Stomach (tissue), 8 donors: ENCODE measurements at regions not wholly inside any gene's neighbourhood (a gene's known extent, or its start where the extent isn't known, plus 50 kb on each side); places are given as distances from the start of the nearest gene placed in this dataset.
"Not testable (repeated sequence)": the region's sequence is repeated elsewhere in the genome, so short reads cannot be mapped to it uniquely, and the experiment has no call there.

Experiments
- DNase-seq, 2 donors: peaks; one replicate each; pipeline versions ENCODE4 v3.0.0 to v3.0.0-alpha.2; 2013 to 2019
- H3K27ac ChIP-seq, 5 donors: fragments of 200-600 bp in 4 of 5; sonication (generic) in 4 of 5; one replicate each; pipeline ENCODE4 v1.5.1; 2013 to 2019; ENCODE audit warnings: mild to moderate bottlenecking in 1 of 5, moderate library complexity in 1 of 5
- H3K27me3 ChIP-seq, 3 donors: fragments of 200-600 bp; sonication (generic); one replicate each; pipeline ENCODE4 v1.5.1; 2017 to 2019; ENCODE audit warnings: mixed run types in 1 of 3
- H3K36me3 ChIP-seq, 4 donors: fragments of 200-600 bp; sonication (generic); 1 replicate in 3 of 4; 2 replicates in 1 of 4; pipeline ENCODE4 v1.5.1; 2016 to 2019
- H3K4me1 ChIP-seq, 4 donors: fragments of 200-600 bp; sonication (generic); one replicate each; pipeline ENCODE4 v1.5.1; 2016 to 2019
- H3K4me3 ChIP-seq, 4 donors: fragments of 200-600 bp; sonication (generic) in 3 of 4; one replicate each; pipeline ENCODE4 v1.5.1; 2016 to 2019; ENCODE audit warnings: mild to moderate bottlenecking in 1 of 4
- H3K9me3 ChIP-seq, 4 donors: fragments of 200-600 bp; sonication (generic); one replicate each; pipeline ENCODE4 v1.5.1; 2016 to 2019
- WGBS, 5 donors: extraction: QIAGEN DNeasy Blood & Tissue Kit in 3 of 5; methylation state at CpG; one replicate each; pipeline versions ENCODE4 v1.1.5 to v1.1.7; 2013 to 2018; 5-methylcytosine and 5-hydroxymethylcytosine counted together
- intact Hi-C: fragments of 100-400 bp; cut with DNase I; formaldehyde crosslinking; loops from one replicate; pipeline ENCODE4 v1.15.1; 2023; ENCODE audit warnings: low total_unique reads
- donor health status: healthy with polysubstance abuse.
- donor health status: Bipolar disorder and iron deficiency.
- donor health status: healthy.

DNA sequence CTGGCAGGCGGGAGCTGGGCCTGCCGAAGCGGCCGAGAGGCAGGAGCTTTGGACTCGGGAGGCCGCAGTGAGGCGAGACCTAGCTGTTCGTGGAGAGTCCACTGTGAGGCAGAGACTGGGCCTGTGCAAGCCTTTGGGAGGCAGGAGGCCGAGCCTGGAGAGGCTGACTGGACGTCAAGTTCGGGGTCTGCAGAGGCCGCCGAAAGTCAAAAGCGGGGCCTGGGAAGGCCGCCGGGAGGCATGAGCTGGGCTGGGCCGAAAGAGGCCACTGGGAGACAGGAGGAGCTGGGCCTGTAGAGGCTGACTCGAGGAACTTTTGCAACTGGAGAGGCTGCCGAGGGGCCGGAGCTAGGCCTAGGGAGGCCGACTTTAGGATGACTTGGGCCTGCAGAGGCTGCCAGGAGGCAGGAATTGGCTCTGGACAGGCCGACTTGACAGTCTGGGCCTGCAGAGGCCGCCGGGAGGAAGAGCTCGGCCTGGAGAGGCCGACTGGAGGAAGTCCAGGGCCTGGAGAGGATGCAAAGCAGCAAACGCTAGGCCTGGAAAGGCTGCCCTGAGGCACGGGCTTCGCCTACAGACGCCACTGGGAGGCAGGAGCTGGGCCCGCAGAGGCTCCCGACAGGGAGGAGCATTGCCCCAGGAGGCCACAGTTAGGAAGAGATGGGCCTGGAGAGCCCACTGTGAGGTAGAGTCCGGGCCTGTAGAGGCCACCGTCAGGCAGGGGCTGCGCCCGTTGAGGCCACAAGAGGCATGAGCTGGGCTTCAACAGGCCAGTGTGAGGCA, 304.0 kb downstream of the ZNF479 start:
- H3K4me1 ChIP-seq, H3K27ac ChIP-seq, intact Hi-C loops, H3K27me3 ChIP-seq, DNase-seq, H3K4me3 ChIP-seq, H3K36me3 ChIP-seq: not testable (repeated sequence)
- 85 to 90% (median 89%) methylated on average over 23 to 36 of the region's 36 CpGs for WGBS, 5 donors
- H3K9me3 ChIP-seq: peaks cover 0 to 72% (median 40%) of the 10 kb centered on the region in 4 donors

DNA sequence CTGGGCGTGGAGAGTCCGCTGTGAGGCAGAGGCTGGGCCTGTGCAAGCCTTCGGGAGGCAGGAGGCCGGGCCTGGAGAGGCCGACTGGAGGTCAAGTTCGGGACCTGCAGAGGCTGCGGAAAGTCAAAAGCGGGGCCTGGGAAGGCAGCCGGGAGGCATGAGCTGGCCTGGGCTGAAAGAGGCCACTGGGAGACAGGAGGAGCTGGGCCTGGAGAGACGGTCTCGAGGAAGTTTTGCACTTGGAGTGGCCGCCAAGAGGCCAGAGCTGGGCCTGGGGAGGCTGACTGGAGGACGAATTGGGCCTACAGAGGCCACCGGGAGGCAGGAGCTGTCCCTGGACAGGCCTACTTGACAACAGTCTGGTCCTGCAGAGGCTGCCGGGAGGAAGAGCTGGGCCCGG, 304.7 kb downstream of the ZNF479 start:
- H3K4me1 ChIP-seq, H3K4me3 ChIP-seq, H3K27me3 ChIP-seq, H3K27ac ChIP-seq, intact Hi-C loops, DNase-seq, H3K36me3 ChIP-seq: not testable (repeated sequence)
- 76 to 87% (median 83%) methylated on average over 7 to 16 of the region's 16 CpGs for WGBS, 5 donors
- H3K9me3 ChIP-seq: peaks cover 0 to 70% (median 42%) of the 10 kb centered on the region in 4 donors

- H3K27me3 ChIP-seq, H3K27ac ChIP-seq, intact Hi-C loops, H3K4me3 ChIP-seq, H3K36me3 ChIP-seq, H3K4me1 ChIP-seq, DNase-seq: not testable (repeated sequence)
- peaks cover 0 to 64% (median 39%) of the 10 kb centered on the region in 4 donors for H3K9me3 ChIP-seq
- 83 to 96% (median 95%) methylated on average over 1 to 18 of the region's 19 CpGs for WGBS, 5 donors
These were observed 305.7 kb downstream of the ZNF479 start for GRCh38 chr7:56826556-56826955.

GRCh38 chr7:56825756-56826540, 306.3 kb downstream of the ZNF479 start:
- WGBS, 5 donors: 88 to 92% (median 89%) methylated on average over 10 to 29 of the region's 38 CpGs
- H3K36me3 ChIP-seq: not testable (repeated sequence)

DNA sequence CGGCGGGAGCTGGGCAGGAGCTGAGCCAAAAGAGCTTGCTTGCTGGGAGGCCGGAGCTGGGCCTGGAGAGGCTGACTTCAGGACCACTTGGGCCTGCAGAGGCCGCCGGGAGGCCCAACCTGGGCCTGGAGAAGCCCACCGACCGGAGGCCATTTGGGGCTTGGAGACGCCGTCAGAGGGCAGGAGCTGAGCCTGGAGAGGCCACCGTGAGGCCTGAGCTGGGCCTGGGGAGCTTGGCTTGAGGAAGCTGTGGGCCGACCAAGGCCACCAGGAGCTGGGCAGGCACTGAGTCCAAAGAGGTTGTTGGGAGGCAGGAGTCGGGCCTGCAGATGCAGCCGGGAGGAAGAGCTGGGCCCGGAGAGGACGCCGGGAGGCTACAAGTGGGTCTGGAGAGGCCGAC, 307.1 kb downstream of the ZNF479 start:
- 84 to 97% (median 92%) methylated on average over 5 to 14 of the region's 17 CpGs for WGBS, 5 donors
- H3K4me1 ChIP-seq, intact Hi-C loops, H3K4me3 ChIP-seq, H3K36me3 ChIP-seq, H3K27ac ChIP-seq, DNase-seq, H3K27me3 ChIP-seq: not testable (repeated sequence)
- peaks cover 0 to 60% (median 39%) of the 10 kb centered on the region in 4 donors for H3K9me3 ChIP-seq

More at GRCh38 chr7:56825756-56826540, 306.3 kb downstream of the ZNF479 start:
- H3K9me3 ChIP-seq: peaks cover 0 to 64% (median 39%) of the 10 kb centered on the region in 4 donors
- H3K4me1 ChIP-seq, H3K27me3 ChIP-seq, H3K4me3 ChIP-seq, H3K27ac ChIP-seq, intact Hi-C loops, DNase-seq: not testable (repeated sequence)

DNA sequence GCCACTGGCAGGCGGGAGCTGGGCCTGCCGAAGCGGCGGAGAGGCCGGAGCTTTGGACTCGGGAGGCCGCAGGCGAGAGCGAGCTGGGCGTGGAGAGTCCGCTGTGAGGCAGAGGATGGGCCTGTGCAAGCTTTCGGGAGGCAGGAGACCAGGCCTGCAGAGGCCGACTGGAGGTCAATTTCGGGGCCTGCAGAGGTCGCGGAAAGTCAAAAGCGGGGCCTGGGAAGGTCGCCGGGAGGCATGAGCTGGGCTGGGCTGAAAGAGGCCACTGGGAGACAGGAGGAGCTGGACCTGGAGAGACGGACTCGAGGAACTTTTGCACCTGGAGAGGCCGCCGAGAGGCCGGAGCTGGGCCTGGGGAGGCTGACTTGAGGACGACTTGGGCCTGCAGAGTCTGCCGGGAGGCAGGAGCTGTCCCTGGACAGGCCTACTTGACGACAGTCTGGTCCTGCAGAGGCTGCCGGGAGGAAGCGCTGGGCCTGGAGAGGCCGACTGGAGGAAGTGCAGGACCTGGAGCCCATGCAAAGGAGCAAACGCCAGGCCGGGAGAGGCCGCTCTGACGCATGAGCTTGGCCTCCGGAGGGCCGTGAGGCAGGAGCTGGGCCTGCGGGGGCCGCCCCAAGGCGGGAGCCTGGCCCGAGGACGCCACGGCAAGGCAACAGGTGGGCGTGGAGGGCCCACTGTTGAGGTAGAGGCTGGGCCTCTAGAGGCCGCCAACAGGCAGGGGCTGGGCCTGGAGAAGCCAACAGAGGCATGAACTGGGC, 308.2 kb downstream of the ZNF479 start:
- DNase-seq, H3K27me3 ChIP-seq, H3K36me3 ChIP-seq, intact Hi-C loops, H3K27ac ChIP-seq, H3K4me1 ChIP-seq, H3K4me3 ChIP-seq: not testable (repeated sequence)
- 88 to 92% (median 91%) methylated on average over 4 to 30 of the region's 44 CpGs for WGBS, 5 donors
- peaks cover 0 to 56% (median 37%) of the 10 kb centered on the region in 4 donors for H3K9me3 ChIP-seq

- DNase-seq, H3K4me3 ChIP-seq, H3K4me1 ChIP-seq, H3K27ac ChIP-seq, H3K27me3 ChIP-seq, intact Hi-C loops, H3K36me3 ChIP-seq: not testable (repeated sequence)
- peaks cover 0 to 50% (median 29%) of the 10 kb centered on the region in 4 donors for H3K9me3 ChIP-seq
- WGBS, 5 donors: 83 to 100% (median 85%) methylated on average over 3 to 12 of the region's 15 CpGs
These were observed 309.0 kb downstream of the ZNF479 start for GRCh38 chr7:56823231-56823630.

DNA sequence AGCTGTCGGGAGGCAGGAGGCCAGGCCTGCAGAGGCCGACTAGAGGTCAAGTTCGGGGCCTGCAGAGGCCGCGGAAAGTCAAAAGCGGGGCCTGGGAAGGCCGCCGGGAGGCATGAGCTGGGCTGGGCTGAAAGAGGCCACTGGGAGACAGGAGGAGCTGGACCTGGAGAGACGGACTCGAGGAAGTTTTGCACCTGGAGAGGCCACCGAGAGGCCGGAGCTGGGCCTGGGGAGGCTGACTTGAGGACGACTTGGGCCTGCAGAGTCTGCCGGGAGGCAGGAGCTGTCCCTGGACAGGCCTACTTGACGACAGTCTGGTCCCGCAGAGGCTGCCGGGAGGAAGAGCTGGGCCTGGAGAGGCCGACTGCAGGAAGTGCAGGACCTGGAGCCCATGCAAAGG, 310.1 kb downstream of the ZNF479 start:
- H3K27me3 ChIP-seq, H3K27ac ChIP-seq, DNase-seq, H3K4me1 ChIP-seq, intact Hi-C loops, H3K36me3 ChIP-seq, H3K4me3 ChIP-seq: not testable (repeated sequence)
- H3K9me3 ChIP-seq: peaks cover 0 to 41% (median 21%) of the 10 kb centered on the region in 4 donors
- WGBS, 5 donors: 82 to 93% (median 91%) methylated on average over 6 to 9 of the region's 18 CpGs; no CpG with 5 or more reads in 1 of the 5 donors

GRCh38 chr7:56821561-56821960, 310.7 kb downstream of the ZNF479 start:
- intact Hi-C loops, DNase-seq, H3K36me3 ChIP-seq, H3K27ac ChIP-seq, H3K27me3 ChIP-seq, H3K4me3 ChIP-seq, H3K4me1 ChIP-seq: not testable (repeated sequence)
- 93 to 96% (median 93%) methylated on average over 2 to 12 of the region's 20 CpGs; no CpG with 5 or more reads in 2 of the 5 donors for WGBS, 5 donors
- H3K9me3 ChIP-seq: peaks cover 0 to 38% (median 22%) of the 10 kb centered on the region in 4 donors

- H3K4me1 ChIP-seq, DNase-seq, intact Hi-C loops, H3K36me3 ChIP-seq, H3K27me3 ChIP-seq, H3K4me3 ChIP-seq, H3K27ac ChIP-seq: not testable (repeated sequence)
- 86 to 100% (median 88%) methylated on average over 8 to 14 of the region's 22 CpGs for WGBS, 5 donors
- peaks cover 0 to 26% (median 11%) of the 10 kb centered on the region in 4 donors for H3K9me3 ChIP-seq
These were observed 314.0 kb downstream of the ZNF479 start for GRCh38 chr7:56818261-56818660.

DNA sequence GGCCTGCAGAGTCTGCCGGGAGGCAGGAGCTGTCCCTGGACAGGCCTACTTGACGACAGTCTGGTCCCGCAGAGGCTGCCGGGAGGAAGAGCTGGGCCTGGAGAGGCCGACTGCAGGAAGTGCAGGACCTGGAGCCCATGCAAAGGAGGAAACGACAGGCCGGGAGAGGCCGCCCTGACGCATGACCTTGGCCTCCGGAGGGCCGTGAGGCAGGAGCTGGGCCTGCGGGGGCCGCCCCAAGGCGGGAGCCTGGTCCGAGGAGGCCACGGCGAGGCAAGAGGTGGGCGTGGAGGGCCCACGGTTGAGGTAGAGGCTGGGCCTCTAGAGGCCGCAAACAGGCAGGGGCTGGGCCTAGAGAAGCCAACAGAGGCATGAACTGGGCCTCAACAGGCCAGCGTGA, 317.3 kb downstream of the ZNF479 start:
- intact Hi-C loops, H3K36me3 ChIP-seq, H3K4me3 ChIP-seq, H3K27me3 ChIP-seq, H3K27ac ChIP-seq, DNase-seq, H3K4me1 ChIP-seq: not testable (repeated sequence)
- 90 to 100% (median 96%) methylated on average over 1 to 18 of the region's 21 CpGs; no CpG with 5 or more reads in 1 of the 5 donors for WGBS, 5 donors
- peaks cover 7 to 43% (median 27%) of the 10 kb centered on the region in 4 donors for H3K9me3 ChIP-seq
